ENCODE measurements at regions not wholly inside any gene's neighbourhood (a gene's known extent, or its start where the extent isn't known, plus 50 kb on each side); places are given as distances from the start of the nearest gene placed in this dataset.
"Not testable (repeated sequence)": the region's sequence is repeated elsewhere in the genome, so short reads cannot be mapped to it uniquely, and the experiment has no call there.

GRCh38 chr18:1475867-1476266 lies 571.2 kb downstream of the ADCYAP1 start:
- DNase-seq (ENCODE audit: low read depth in 2 of 3, low spot score in 2 of 3), result no peak

GRCh38 chr18:1480309-1480708 lies 575.6 kb downstream of the ADCYAP1 start:
- DNase-seq (ENCODE audit: low read depth in 2 of 3, low spot score in 2 of 3), result no peak

GRCh38 chr18:1481577-1481976 lies 576.9 kb downstream of the ADCYAP1 start:
- DNase-seq (ENCODE audit: low read depth in 2 of 3, low spot score in 2 of 3), result no peak

- no peak for DNase-seq (ENCODE audit: low read depth in 2 of 3, low spot score in 2 of 3)
These were observed 578.7 kb downstream of the ADCYAP1 start for GRCh38 chr18:1483385-1483784.

GRCh38 chr18:1487457-1487856 lies 582.8 kb downstream of the ADCYAP1 start:
- no peak for DNase-seq (ENCODE audit: low read depth in 2 of 3, low spot score in 2 of 3)

GRCh38 chr18:1488394-1488793 lies 583.7 kb downstream of the ADCYAP1 start:
- DNase-seq (ENCODE audit: low read depth in 2 of 3, low spot score in 2 of 3), result no peak

- no peak for DNase-seq (ENCODE audit: low read depth in 2 of 3, low spot score in 2 of 3)
These were observed 584.3 kb downstream of the ADCYAP1 start for GRCh38 chr18:1488957-1489356.

- DNase-seq (ENCODE audit: low read depth in 2 of 3, low spot score in 2 of 3), result no peak
These were observed 590.7 kb downstream of the ADCYAP1 start for GRCh38 chr18:1495387-1495786.

GRCh38 chr18:1496096-1496495 lies 591.4 kb downstream of the ADCYAP1 start:
- no peak for DNase-seq (ENCODE audit: low read depth in 2 of 3, low spot score in 2 of 3)

GRCh38 chr18:1498216-1498615 lies 593.5 kb downstream of the ADCYAP1 start:
- DNase-seq (ENCODE audit: low read depth in 2 of 3, low spot score in 2 of 3), result no peak

GRCh38 chr18:1499265-1499664 lies 594.6 kb downstream of the ADCYAP1 start:
- DNase-seq (ENCODE audit: low read depth in 2 of 3, low spot score in 2 of 3), result no peak

GRCh38 chr18:1503847-1504246 lies 599.2 kb downstream of the ADCYAP1 start:
- DNase-seq (ENCODE audit: low read depth in 2 of 3, low spot score in 2 of 3), result no peak

GRCh38 chr18:1505856-1506255 lies 601.2 kb downstream of the ADCYAP1 start:
- no peak for DNase-seq (ENCODE audit: low read depth in 2 of 3, low spot score in 2 of 3)

GRCh38 chr18:1510542-1511179 lies 606.0 kb downstream of the ADCYAP1 start:
- no peak for DNase-seq (ENCODE audit: low read depth in 2 of 3, low spot score in 2 of 3)

- no peak for DNase-seq (ENCODE audit: low read depth in 2 of 3, low spot score in 2 of 3)
These were observed 607.1 kb downstream of the ADCYAP1 start for GRCh38 chr18:1511619-1512311.

GRCh38 chr18:1513519-1513918 lies 608.8 kb downstream of the ADCYAP1 start:
- no peak for DNase-seq (ENCODE audit: low read depth in 2 of 3, low spot score in 2 of 3)

GRCh38 chr18:1521588-1522248 lies 617.0 kb downstream of the ADCYAP1 start:
- DNase-seq (ENCODE audit: low read depth in 2 of 3, low spot score in 2 of 3), result not testable (repeated sequence)

GRCh38 chr18:1522249-1522615 lies 617.6 kb downstream of the ADCYAP1 start:
- DNase-seq (ENCODE audit: low read depth in 2 of 3, low spot score in 2 of 3), result no peak

GRCh38 chr18:1526991-1527390 lies 622.3 kb downstream of the ADCYAP1 start:
- DNase-seq (ENCODE audit: low read depth in 2 of 3, low spot score in 2 of 3), result no peak

GRCh38 chr18:1527805-1528204 lies 623.1 kb downstream of the ADCYAP1 start:
- no peak for DNase-seq (ENCODE audit: low read depth in 2 of 3, low spot score in 2 of 3)

- DNase-seq (ENCODE audit: low read depth in 2 of 3, low spot score in 2 of 3), result no peak
These were observed 623.8 kb downstream of the ADCYAP1 start for GRCh38 chr18:1528447-1528846.

GRCh38 chr18:1528964-1529509 lies 624.4 kb downstream of the ADCYAP1 start:
- DNase-seq (ENCODE audit: low read depth in 2 of 3, low spot score in 2 of 3), result no peak

All from activated CD8-positive, alpha-beta memory T cell treated with anti-CD3 and anti-CD28 coated beads for 48 hours (primary cell).